ENCODE measurements at regions not wholly inside any gene's neighbourhood (a gene's known extent, or its start where the extent isn't known, plus 50 kb on each side); places are given as distances from the start of the nearest gene placed in this dataset.

GRCh38 chr1:187685333-187685732 is 856.6 kb downstream of the PLA2G4A start:
- H3K9me2 ChIP-seq (ENCODE audit: insufficient read depth) = no peaks in the 10 kb centered on the region
- DNase-seq = no peak
- no peak overlapping the region for H2AFZ ChIP-seq
- no peak for TF ChIP-seq CTCF (conservative IDR thresholded peaks at IDR 0.05)
- TF ChIP-seq EZH2 (IDR thresholded peaks at IDR 0.05; ENCODE audit: low read depth) = no peak
- H4K20me1 ChIP-seq (ENCODE audit: insufficient read depth) = no peaks in the 10 kb centered on the region
- H3K4me3 ChIP-seq = no peak overlapping the region
- no peaks in the 10 kb centered on the region for H3K79me2 ChIP-seq (ENCODE audit: low read depth)
- intact Hi-C loops (cut with micrococcal nuclease; ENCODE audit: unreplicated experiment) = no loop called here
- H3K9me3 ChIP-seq (ENCODE audit: insufficient read depth, low read depth) = no peaks in the 10 kb centered on the region
- no peak overlapping the region for H3K27ac ChIP-seq
- ChIA-PET CTCF (no interaction called here), POLR2A (ENCODE audit: unreplicated experiment) (interaction anchor here (0.5 kb wide), 1 partner anchor 13 kb away, joined by 5 read pairs; no protein-coding TSS in a partner anchor)
- no TSS peak for BruUV-seq (replicated peaks)
- no peaks in the 10 kb centered on the region for H3K36me3 ChIP-seq (ENCODE audit: low read depth)
- no peaks in the 10 kb centered on the region for H3K4me1 ChIP-seq (replicated peaks; ENCODE audit: insufficient read depth)
- H3K4me2 ChIP-seq = no peak overlapping the region
- H3K27me3 ChIP-seq (ENCODE audit: insufficient read depth, low read depth) = no peaks in the 10 kb centered on the region
- no peaks in the 10 kb centered on the region for H3F3A ChIP-seq (ENCODE audit: insufficient read depth, low read depth)

DNA sequence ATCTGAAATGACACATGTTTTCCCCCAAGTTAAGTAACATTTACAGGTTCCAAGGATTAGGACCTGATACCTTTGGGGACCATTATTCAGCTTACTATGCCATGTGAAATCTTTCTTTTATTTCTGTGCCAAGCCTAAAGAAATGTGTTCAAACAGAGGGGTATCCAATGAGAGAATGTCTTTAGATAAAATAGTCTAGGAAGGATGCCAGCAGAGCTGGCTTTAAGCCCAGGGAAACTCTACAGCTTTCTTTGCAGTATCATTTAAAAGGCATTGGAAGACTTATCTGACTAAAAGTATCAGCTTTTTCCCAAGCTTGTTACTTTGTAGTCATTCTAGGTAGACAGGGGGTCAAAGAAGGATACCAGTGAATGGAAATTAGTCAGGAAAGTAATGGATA is 860.4 kb downstream of the PLA2G4A start:
- Histone ChIP-seq H3K9me2 (ENCODE audit: insufficient read depth) (no peaks in the 10 kb centered on the region), H3K4me1 (replicated peaks; ENCODE audit: insufficient read depth) (no peaks in the 10 kb centered on the region), H3K4me3 (no peak overlapping the region), H3K27me3 (ENCODE audit: insufficient read depth, low read depth) (no peaks in the 10 kb centered on the region), H3K4me2 (no peak overlapping the region), H3K9me3 (ENCODE audit: insufficient read depth, low read depth) (peaks cover 3% of the 10 kb centered on the region; the same call in 1 of the 2 replicates), H3K27ac (no peak overlapping the region), H3F3A (ENCODE audit: insufficient read depth, low read depth) (no peaks in the 10 kb centered on the region), H2AFZ (no peak overlapping the region), H4K20me1 (ENCODE audit: insufficient read depth) (no peaks in the 10 kb centered on the region), H3K79me2 (ENCODE audit: low read depth) (no peaks in the 10 kb centered on the region), H3K36me3 (ENCODE audit: low read depth) (no peaks in the 10 kb centered on the region)
- DNase-seq = no peak
- intact Hi-C loops (cut with micrococcal nuclease; ENCODE audit: unreplicated experiment) = no loop called here
- TF ChIP-seq CTCF (conservative IDR thresholded peaks at IDR 0.05) = no peak
- TF ChIP-seq EZH2 (IDR thresholded peaks at IDR 0.05; ENCODE audit: low read depth) = no peak
- POLR2A ChIA-PET (ENCODE audit: unreplicated experiment) = no interaction called here
- CTCF ChIA-PET = no interaction called here
- no TSS peak for BruUV-seq (replicated peaks)

DNA sequence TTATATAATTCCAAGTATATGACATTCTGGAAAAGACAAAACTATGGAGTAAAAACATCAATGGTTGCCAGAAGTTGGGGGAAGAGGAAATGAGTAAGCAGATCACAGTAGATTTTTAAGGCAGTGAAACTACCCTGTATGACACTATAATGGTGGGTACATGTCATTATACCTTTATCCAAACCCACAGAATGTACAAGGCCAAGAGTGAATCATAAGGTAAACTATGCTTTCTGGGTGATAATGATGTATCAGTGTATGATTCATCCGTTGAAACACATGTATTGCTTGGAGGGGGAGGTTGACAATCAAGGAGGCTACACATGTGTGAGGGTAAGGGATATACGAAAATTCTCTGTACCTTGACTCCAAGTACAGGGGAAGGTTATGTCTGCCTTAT is 862.7 kb downstream of the PLA2G4A start:
- H4K20me1 ChIP-seq (ENCODE audit: insufficient read depth) = no peaks in the 10 kb centered on the region
- no peaks in the 10 kb centered on the region for H3K36me3 ChIP-seq (ENCODE audit: low read depth)
- peaks cover 3% of the 10 kb centered on the region; the same call in 1 of the 2 replicates for H3K9me3 ChIP-seq (ENCODE audit: insufficient read depth, low read depth)
- no peak for DNase-seq
- H3F3A ChIP-seq (ENCODE audit: insufficient read depth, low read depth) = no peaks in the 10 kb centered on the region
- H3K9me2 ChIP-seq (ENCODE audit: insufficient read depth) = no peaks in the 10 kb centered on the region
- H3K4me3 ChIP-seq = no peak overlapping the region
- no peaks in the 10 kb centered on the region for H3K79me2 ChIP-seq (ENCODE audit: low read depth)
- no TSS peak for BruUV-seq (replicated peaks)
- CTCF ChIA-PET = no interaction called here
- H2AFZ ChIP-seq = no peak overlapping the region
- H3K27ac ChIP-seq = no peak overlapping the region
- TF ChIP-seq EZH2 (IDR thresholded peaks at IDR 0.05; ENCODE audit: low read depth) (no peak), CTCF (conservative IDR thresholded peaks at IDR 0.05) (no peak)
- H3K27me3 ChIP-seq (ENCODE audit: insufficient read depth, low read depth) = no peaks in the 10 kb centered on the region
- intact Hi-C loops (cut with micrococcal nuclease; ENCODE audit: unreplicated experiment) = no loop called here
- H3K4me2 ChIP-seq = no peak overlapping the region
- no peaks in the 10 kb centered on the region for H3K4me1 ChIP-seq (replicated peaks; ENCODE audit: insufficient read depth)
- POLR2A ChIA-PET (ENCODE audit: unreplicated experiment) = no interaction called here

All from PC-9 (cell line).